MM.1S (cell line): ENCODE measurements at regions not wholly inside any gene's neighbourhood (a gene's known extent, or its start where the extent isn't known, plus 50 kb on each side); places are given as distances from the start of the nearest gene placed in this dataset.

ENCODE experiments used
- CTCF ChIP-seq: fragments of 300-600 bp; sonication (generic); IDR thresholded peaks from 2 replicates; pipeline ENCODE4 v1.5.1; 2016; ENCODE audit warnings: antibody characterized with exemption, low read length, mixed read lengths
- EZH2 ChIP-seq: fragments of 300-600 bp; sonication (generic); optimal IDR thresholded peaks from 2 replicates; pipeline ENCODE3; 2017; ENCODE audit warnings: low read depth, mild to moderate bottlenecking, antibody characterized with exemption, low read length, mixed read lengths

GRCh38 chr12:86623267-86623666 is 367.1 kb upstream of the MGAT4C start:
- TF ChIP-seq CTCF (no peak), EZH2 (no peak)
